Progenitor cell of endocrine pancreas (in vitro differentiated cells): ENCODE measurements at regions not wholly inside any gene's neighbourhood (a gene's known extent, or its start where the extent isn't known, plus 50 kb on each side); places are given as distances from the start of the nearest gene placed in this dataset.

Source experiments
- DNase-seq: peaks from one replicate; pipeline ENCODE4 v3.0.0; 2021; ENCODE audit warnings: low spot score; ENCODE audit not compliant: unreplicated experiment
- H3K27ac Mint-ChIP-seq: 2 replicates; pipeline ENCODE4 v1.8.0; 2021; ENCODE audit warnings: mild to moderate bottlenecking, moderate library complexity, mixed read lengths
- H3K27me3 Mint-ChIP-seq: 2 replicates; pipeline ENCODE4 v1.8.0; 2021; ENCODE audit warnings: mixed read lengths
- H3K36me3 Mint-ChIP-seq: 2 replicates; pipeline ENCODE4 v1.8.0; 2022; ENCODE audit warnings: mixed read lengths; ENCODE audit not compliant: insufficient read depth
- H3K4me1 Mint-ChIP-seq: 2 replicates; pipeline ENCODE4 v1.8.0; 2021; ENCODE audit warnings: low read depth, mixed read lengths
- H3K4me3 Mint-ChIP-seq: 2 replicates; pipeline ENCODE4 v1.8.0; 2021; ENCODE audit warnings: low read depth, mild to moderate bottlenecking, moderate library complexity, mixed read lengths
- H3K9me3 Mint-ChIP-seq: 2 replicates; pipeline ENCODE4 v1.8.0; 2021; ENCODE audit warnings: low read depth, mixed read lengths
- TF ChIP-seq, protein P1 (sequence below): fragments of 200-600 bp; sonication (generic); IDR thresholded peaks from one replicate; pipeline ENCODE4 v1.5.0; 2021; ENCODE audit warnings: antibody characterized with exemption, mild to moderate bottlenecking; ENCODE audit not compliant: unreplicated experiment

DNA sequence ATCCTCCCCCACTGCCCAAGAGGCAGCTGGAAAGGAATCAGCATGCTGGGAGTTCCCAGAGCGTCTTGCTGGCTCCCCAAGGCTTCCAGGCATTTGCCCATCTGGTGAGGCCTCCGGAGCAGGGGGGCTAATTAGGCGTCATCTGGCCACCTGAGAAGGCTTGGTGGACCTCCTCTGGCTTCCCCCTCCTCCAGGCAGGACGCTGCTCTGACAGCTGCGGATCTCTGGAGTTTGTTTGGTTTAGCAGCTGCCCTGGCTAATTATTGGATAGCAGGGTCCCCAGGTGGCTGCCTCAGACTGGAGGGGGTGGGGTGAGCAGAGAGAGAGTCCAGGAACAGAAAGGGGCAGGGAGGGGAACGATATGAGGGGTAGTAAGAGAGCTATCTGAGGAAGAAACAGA, 425.2 kb upstream of the MEX3C start:
- H3K4me1 Mint-ChIP-seq: peaks cover 17% of the 10 kb centered on the region
- no peaks in the 10 kb centered on the region for H3K36me3 Mint-ChIP-seq
- no peaks in the 10 kb centered on the region for H3K9me3 Mint-ChIP-seq
- DNase-seq: no peak
- TF ChIP-seq, protein P1, sequence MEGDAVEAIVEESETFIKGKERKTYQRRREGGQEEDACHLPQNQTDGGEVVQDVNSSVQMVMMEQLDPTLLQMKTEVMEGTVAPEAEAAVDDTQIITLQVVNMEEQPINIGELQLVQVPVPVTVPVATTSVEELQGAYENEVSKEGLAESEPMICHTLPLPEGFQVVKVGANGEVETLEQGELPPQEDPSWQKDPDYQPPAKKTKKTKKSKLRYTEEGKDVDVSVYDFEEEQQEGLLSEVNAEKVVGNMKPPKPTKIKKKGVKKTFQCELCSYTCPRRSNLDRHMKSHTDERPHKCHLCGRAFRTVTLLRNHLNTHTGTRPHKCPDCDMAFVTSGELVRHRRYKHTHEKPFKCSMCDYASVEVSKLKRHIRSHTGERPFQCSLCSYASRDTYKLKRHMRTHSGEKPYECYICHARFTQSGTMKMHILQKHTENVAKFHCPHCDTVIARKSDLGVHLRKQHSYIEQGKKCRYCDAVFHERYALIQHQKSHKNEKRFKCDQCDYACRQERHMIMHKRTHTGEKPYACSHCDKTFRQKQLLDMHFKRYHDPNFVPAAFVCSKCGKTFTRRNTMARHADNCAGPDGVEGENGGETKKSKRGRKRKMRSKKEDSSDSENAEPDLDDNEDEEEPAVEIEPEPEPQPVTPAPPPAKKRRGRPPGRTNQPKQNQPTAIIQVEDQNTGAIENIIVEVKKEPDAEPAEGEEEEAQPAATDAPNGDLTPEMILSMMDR: no peak
- H3K27ac Mint-ChIP-seq: peak overlapping the region; percentile 76
- no peak overlapping the region for H3K4me3 Mint-ChIP-seq
- peaks cover 33% of the 10 kb centered on the region for H3K27me3 Mint-ChIP-seq

DNA sequence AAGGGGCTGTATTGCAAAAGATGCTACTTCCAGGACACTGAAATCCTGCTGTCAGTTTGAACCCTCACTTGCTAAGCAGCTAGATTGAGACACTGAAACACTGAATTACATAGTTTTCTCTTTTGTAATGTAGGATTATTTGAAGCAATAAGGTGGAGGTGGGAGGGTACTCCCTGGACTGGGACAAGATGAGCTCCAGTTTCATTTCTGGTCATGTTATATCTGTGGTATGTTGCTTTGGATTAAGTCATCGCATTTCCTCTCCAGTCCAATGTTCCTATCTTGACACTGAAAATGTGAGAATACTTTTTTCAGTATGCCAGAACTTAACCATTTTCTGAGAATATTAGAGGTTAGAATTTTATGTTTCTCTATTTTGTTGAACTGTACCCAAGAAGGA, 426.2 kb upstream of the MEX3C start:
- TF ChIP-seq, protein P1: no peak
- H3K27ac Mint-ChIP-seq: no peak overlapping the region
- peaks cover 17% of the 10 kb centered on the region for H3K4me1 Mint-ChIP-seq
- H3K36me3 Mint-ChIP-seq: no peaks in the 10 kb centered on the region
- H3K4me3 Mint-ChIP-seq: no peak overlapping the region
- peaks cover 32% of the 10 kb centered on the region for H3K27me3 Mint-ChIP-seq
- no peak for DNase-seq
- H3K9me3 Mint-ChIP-seq: no peaks in the 10 kb centered on the region

DNA sequence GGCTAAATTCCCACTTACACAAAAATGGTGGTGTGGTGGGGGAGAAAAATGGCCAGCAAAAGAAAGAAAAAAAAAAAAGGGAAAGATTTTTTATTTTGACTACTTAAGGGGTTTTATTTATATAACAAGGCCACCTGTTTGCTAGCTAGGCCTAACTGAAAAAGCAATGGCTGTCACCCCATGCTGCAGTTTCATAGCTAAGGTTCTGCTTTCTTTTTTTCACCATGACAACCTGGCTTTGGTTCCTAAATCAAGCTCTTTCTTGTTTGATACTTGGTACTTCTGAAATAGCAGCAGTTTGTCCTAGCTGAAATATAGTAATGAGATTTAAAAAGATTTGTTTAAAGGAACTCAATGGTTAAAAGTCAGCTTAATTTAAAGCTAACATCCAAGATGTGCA, 433.2 kb upstream of the MEX3C start:
- TF ChIP-seq, protein P1: no peak
- peaks cover 17% of the 10 kb centered on the region for H3K9me3 Mint-ChIP-seq
- H3K4me1 Mint-ChIP-seq: no peaks in the 10 kb centered on the region
- H3K36me3 Mint-ChIP-seq: peaks cover under 1% of the 10 kb centered on the region
- DNase-seq: no peak
- H3K4me3 Mint-ChIP-seq: no peak overlapping the region
- peaks cover 3% of the 10 kb centered on the region for H3K27me3 Mint-ChIP-seq
- no peak overlapping the region for H3K27ac Mint-ChIP-seq

GRCh38 chr18:51637881-51638280, 440.4 kb upstream of the MEX3C start:
- Mint-ChIP-seq H3K27ac (no peak overlapping the region), H3K4me1 (no peaks in the 10 kb centered on the region), H3K4me3 (no peak overlapping the region), H3K9me3 (peaks cover 19% of the 10 kb centered on the region), H3K36me3 (peaks cover 3% of the 10 kb centered on the region), H3K27me3 (no peaks in the 10 kb centered on the region)
- TF ChIP-seq, protein P1: no peak
- no peak for DNase-seq

DNA sequence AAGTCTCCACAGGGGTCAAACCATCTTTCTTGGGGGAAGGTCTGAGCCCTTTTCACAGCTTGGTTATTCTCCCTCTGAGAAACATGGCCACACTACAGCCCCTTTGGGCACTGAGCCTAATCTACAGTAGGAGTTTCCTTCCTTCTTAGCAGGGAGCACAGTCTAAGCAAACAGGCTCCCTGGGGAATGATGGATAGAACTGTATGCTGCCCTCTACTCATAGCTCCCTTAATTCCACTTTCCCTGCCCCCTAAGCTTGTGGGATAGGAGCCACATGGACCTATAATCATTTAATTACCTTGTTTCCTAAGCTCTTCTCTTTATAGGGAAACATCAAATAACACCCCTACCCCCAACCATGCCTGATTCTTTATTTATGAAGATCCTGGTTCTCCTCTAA, 442.1 kb upstream of the MEX3C start:
- Mint-ChIP-seq H3K36me3 (peaks cover 3% of the 10 kb centered on the region), H3K27ac (no peak overlapping the region), H3K9me3 (peaks cover 16% of the 10 kb centered on the region), H3K4me1 (no peaks in the 10 kb centered on the region), H3K4me3 (no peak overlapping the region), H3K27me3 (no peaks in the 10 kb centered on the region)
- no peak for DNase-seq
- TF ChIP-seq, protein P1: no peak
